Effector memory CD4-positive, alpha-beta T cell (primary cell): ENCODE measurements at regions not wholly inside any gene's neighbourhood (a gene's known extent, or its start where the extent isn't known, plus 50 kb on each side); places are given as distances from the start of the nearest gene placed in this dataset.

Source experiments
- DNase-seq, 3 donors: peaks; one replicate each; pipeline ENCODE4 v3.0.0-alpha.2; 2020
- H3K27ac ChIP-seq: 2 replicates; pipeline ENCODE4 v1.7.0; 2013; ENCODE audit warnings: mild to moderate bottlenecking, low read length, moderate library complexity; ENCODE audit not compliant: insufficient read depth, poor library complexity, severe bottlenecking
- H3K27me3 ChIP-seq: replicated peaks from 2 replicates; pipeline ENCODE4 v1.7.0; 2013; ENCODE audit warnings: mild to moderate bottlenecking, low read length; ENCODE audit not compliant: insufficient read depth, control insufficient read depth, poor library complexity, severe bottlenecking
- H3K36me3 ChIP-seq: 2 replicates; pipeline ENCODE4 v1.7.0; 2013; ENCODE audit warnings: mild to moderate bottlenecking, low read length, moderate library complexity; ENCODE audit not compliant: control insufficient read depth, insufficient read depth
- H3K4me1 ChIP-seq: 2 replicates; pipeline ENCODE4 v1.7.0; 2013; ENCODE audit warnings: low read length, mild to moderate bottlenecking; ENCODE audit not compliant: control insufficient read depth, insufficient read depth, poor library complexity, severe bottlenecking
- H3K4me3 ChIP-seq: 2 replicates; pipeline ENCODE4 v1.7.0; 2013; ENCODE audit warnings: low read length, low read depth, mild to moderate bottlenecking; ENCODE audit not compliant: insufficient read depth, poor library complexity, severe bottlenecking
- H3K9me3 ChIP-seq: 2 replicates; pipeline ENCODE4 v1.7.0; 2013; ENCODE audit warnings: mild to moderate bottlenecking, low read length, moderate library complexity; ENCODE audit not compliant: control insufficient read depth

DNA sequence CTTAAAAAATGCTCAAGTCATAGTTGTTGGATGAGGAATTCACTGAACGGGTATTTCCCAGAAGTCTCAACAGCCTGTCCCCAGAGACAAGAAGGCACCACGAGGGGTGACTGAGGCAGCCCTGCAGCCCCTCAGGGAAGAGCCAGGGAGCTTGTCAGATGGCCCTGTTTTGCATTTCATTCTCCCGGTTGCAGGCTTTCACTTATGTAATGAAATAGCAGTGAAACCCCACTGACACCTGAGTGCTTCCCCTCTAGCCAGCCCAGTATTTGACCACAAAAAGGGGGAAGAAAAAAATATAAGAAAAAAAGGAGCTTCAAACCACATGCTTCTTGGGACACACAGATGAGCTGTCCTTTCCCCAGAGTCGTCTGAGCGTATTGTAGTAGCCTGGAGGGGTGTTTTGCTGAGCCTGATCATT is 75.3 kb upstream of the IL12B start:
- DNase-seq: no peak
- H3K4me3 ChIP-seq: no peak overlapping the region

DNA sequence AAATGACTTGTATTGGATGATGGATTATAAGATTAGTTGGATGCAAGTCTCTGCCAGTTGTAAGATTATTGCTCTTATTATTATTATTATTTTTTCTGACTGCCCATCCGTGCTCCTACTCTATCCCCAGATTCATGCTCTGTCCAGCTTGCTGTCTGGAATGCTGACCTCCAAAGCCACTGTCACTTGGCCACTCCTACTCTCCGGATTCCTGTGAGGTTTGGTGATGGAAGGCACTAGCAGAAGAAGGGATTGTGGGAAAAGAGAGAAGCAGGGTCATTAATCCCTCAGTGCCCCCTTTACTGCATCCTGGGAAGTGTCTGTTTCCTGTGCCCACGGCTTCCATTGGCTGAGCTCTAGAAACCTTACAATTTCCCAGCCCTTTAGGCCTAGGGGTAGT is 76.3 kb upstream of the IL12B start:
- H3K27ac ChIP-seq: no peak overlapping the region

More for the DNA sequence above, 75.3 kb upstream of the IL12B start:
- Histone ChIP-seq H3K27ac (no peak overlapping the region), H3K27me3 (no peaks in the 10 kb centered on the region), H3K9me3 (no peaks in the 10 kb centered on the region), H3K36me3 (no peaks in the 10 kb centered on the region), H3K4me1 (no peaks in the 10 kb centered on the region)

DNA sequence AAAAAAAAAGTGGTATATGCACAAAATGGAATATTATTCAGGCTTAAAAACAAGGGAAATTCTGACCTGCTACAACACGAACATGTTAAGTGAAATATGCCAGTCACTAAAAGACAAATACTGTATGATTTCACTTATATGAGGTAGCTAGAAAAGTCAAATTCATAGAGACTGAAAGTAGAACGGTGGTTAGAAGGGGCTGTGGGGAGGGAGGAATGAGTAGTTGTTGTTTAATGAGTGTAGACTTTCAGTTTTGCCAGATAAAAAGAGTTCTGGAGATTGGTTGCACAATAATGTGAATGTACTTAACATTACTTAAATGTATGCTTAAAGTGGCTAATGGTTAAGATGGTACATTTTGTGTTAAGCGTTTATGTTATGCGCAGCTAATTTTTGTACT is 79.5 kb upstream of the IL12B start:
- no peak for DNase-seq
- no peaks in the 10 kb centered on the region for H3K36me3 ChIP-seq
- no peak overlapping the region for H3K4me3 ChIP-seq
- H3K27ac ChIP-seq: no peak overlapping the region
- no peaks in the 10 kb centered on the region for H3K27me3 ChIP-seq
- peaks cover 14% of the 10 kb centered on the region for H3K4me1 ChIP-seq
- H3K9me3 ChIP-seq: no peaks in the 10 kb centered on the region

More for the DNA sequence above, 76.3 kb upstream of the IL12B start:
- no peaks in the 10 kb centered on the region for H3K9me3 ChIP-seq
- no peaks in the 10 kb centered on the region for H3K27me3 ChIP-seq
- no peak for DNase-seq
- H3K36me3 ChIP-seq: no peaks in the 10 kb centered on the region
- peaks cover 4% of the 10 kb centered on the region for H3K4me1 ChIP-seq
- H3K4me3 ChIP-seq: no peak overlapping the region

DNA sequence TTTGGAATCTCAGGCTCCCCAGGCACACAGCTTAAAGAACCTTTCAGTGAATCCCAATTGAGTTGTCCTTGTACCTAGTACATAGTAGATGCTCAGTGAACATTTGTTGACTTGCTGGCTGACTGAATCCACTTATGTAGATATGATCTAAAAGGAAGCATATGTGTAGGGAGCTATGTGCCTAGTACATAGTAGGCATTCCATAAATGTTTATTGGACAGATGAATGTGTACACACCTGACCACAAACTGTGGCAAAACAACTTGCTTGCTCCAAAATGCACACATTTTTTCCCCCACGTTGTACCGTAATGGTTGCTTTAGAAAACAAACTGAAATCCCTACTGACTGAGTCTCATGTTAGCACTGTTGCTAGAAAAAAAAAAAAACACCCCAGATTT is 80.2 kb upstream of the IL12B start:
- H3K4me3 ChIP-seq: no peak overlapping the region
- DNase-seq: no peak
- H3K27ac ChIP-seq: no peak overlapping the region
- H3K4me1 ChIP-seq: peaks cover 14% of the 10 kb centered on the region
- no peaks in the 10 kb centered on the region for H3K27me3 ChIP-seq
- no peaks in the 10 kb centered on the region for H3K9me3 ChIP-seq
- no peaks in the 10 kb centered on the region for H3K36me3 ChIP-seq

DNA sequence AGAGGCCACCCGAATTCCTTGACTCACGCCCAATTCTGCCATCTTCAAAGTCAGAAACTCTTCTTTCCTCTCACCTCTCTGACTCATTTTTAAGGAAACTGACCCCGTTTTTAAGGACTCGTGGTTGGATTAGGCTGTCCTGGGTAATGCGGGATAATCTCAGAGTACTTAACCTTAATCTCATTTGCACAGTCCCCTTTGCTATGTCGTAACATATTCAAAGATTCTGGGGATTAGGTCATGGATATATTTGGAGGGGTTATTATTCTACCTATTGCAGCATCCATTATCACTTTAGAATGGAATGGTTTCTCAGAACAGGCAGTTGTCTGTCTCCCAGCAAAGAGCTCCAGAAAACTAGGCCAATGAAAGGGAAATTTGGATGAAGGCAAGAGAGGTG is 80.8 kb upstream of the IL12B start:
- Histone ChIP-seq H3K27ac (no peak overlapping the region), H3K36me3 (no peaks in the 10 kb centered on the region), H3K4me3 (no peak overlapping the region), H3K9me3 (no peaks in the 10 kb centered on the region), H3K27me3 (no peaks in the 10 kb centered on the region), H3K4me1 (peaks cover 14% of the 10 kb centered on the region)
- DNase-seq: no peak

DNA sequence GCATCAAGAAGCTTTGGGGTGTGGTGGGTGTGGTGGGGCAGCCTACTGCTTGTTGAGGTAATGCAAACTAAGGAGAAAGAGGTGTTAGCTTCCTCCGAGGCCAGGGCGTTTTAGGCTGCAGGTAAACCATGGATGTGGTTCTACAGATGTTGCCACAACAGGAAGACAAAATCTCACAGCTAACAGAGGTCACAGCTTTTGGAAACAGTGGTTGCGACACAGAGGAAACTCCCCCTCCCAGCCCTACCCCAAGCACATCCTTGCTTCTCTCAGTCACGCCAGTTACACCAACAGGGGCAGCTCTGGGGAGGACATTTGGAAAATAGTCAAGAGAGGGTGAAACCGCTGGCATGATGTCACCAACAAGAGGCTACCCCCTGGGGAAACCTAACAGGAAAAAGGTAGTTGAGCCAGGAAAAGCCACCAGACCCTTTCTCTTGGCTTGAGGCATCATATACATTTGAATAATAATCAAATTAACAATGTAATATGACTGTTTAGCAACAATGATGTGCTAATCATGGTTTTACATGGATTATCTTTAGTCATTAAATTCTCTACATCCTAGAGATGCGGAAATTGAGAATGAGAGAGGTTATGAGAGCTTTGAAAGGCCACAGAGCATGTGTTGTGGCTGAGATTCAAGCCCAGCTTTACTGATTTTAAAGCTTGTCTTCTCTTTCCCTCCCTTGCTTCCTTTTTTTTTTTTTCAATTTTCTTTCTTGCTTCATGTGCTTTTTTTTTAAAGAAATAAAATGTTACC is 82.2 kb upstream of the IL12B start:
- H3K4me1 ChIP-seq: peaks cover 14% of the 10 kb centered on the region
- H3K36me3 ChIP-seq: no peaks in the 10 kb centered on the region
- H3K27me3 ChIP-seq: no peaks in the 10 kb centered on the region
- H3K9me3 ChIP-seq: no peaks in the 10 kb centered on the region
- H3K27ac ChIP-seq: no peak overlapping the region
- H3K4me3 ChIP-seq: no peak overlapping the region
- DNase-seq: peak; percentile 60 to 64 (median 63)

DNA sequence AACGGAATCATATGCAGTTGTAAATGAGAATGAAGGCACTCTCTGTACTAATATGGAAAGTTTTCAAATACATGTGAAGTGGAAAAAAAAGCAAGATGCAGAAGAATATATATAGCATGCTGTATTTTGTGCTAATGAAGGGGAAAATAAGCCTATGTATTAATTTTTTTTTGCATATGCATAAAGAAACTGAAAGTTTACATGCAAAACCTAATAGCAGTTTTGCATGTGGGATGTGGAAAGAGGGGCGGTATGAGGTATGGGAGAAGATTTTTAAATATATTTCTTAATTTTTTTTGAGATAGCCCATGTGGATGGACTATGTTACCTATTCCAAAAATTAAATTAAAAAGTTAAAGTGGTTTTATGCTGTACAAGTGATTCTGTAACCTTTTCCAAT is 83.7 kb upstream of the IL12B start:
- DNase-seq: no peak
- no peak overlapping the region for H3K4me3 ChIP-seq
- peaks cover 14% of the 10 kb centered on the region for H3K4me1 ChIP-seq
- no peak overlapping the region for H3K27ac ChIP-seq
- no peaks in the 10 kb centered on the region for H3K9me3 ChIP-seq
- no peaks in the 10 kb centered on the region for H3K27me3 ChIP-seq
- H3K36me3 ChIP-seq: no peaks in the 10 kb centered on the region

DNA sequence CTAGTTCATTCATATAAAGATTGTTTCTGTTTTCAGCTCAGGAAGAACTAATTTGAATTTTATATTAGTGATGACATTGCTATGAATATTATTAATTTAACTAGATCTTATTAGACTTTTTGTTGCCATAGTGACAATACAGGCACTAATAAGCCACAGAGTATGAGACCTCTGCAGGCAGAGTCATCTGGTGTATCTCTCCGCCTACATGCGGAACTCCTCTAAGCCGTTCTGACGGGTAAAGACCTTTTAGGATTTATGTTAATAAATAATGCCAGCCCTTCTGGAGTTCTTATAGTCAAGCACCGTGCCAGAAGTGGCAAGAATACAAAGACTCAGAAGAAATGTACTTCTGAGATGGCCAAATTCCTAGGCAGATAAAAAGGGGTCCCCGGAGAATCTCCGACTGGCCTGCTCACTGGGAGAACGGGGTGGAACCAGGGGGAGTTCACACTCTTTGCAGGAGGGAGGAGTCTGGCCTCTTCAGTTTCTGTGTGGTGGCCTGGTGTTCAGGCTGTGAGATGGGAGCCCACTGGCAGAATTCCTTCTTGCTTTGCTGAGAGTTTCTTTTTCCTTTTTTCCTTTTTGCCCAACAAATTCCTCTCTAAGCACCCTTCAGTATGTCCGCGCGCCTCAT is 85.1 kb upstream of the IL12B start:
- no peak for DNase-seq
- Histone ChIP-seq H3K36me3 (no peaks in the 10 kb centered on the region), H3K27ac (no peak overlapping the region), H3K4me3 (no peak overlapping the region), H3K27me3 (no peaks in the 10 kb centered on the region), H3K9me3 (no peaks in the 10 kb centered on the region), H3K4me1 (peaks cover 14% of the 10 kb centered on the region)

DNA sequence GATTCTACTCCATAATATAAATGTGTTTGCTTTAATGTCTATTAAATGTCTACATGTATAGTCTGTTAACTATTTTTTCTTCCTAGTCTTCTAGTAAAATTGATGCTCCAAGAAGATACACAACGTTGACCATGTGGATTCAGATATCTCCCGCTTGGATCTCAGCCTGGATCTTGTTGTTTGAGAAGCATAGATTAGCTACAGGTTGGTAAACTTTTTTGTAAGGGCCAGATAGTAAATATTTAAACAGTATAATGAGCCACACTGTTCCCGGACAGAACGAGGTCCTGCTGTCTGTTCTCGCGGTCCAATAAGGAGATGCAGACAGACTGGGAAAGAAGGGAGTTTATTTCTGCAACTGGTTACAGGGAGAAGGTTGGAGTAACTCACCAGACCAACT is 86.2 kb upstream of the IL12B start:
- no peaks in the 10 kb centered on the region for H3K36me3 ChIP-seq
- no peak for DNase-seq
- no peak overlapping the region for H3K27ac ChIP-seq
- peaks cover 12% of the 10 kb centered on the region for H3K4me1 ChIP-seq
- no peak overlapping the region for H3K4me3 ChIP-seq
- no peaks in the 10 kb centered on the region for H3K9me3 ChIP-seq
- H3K27me3 ChIP-seq: no peaks in the 10 kb centered on the region

DNA sequence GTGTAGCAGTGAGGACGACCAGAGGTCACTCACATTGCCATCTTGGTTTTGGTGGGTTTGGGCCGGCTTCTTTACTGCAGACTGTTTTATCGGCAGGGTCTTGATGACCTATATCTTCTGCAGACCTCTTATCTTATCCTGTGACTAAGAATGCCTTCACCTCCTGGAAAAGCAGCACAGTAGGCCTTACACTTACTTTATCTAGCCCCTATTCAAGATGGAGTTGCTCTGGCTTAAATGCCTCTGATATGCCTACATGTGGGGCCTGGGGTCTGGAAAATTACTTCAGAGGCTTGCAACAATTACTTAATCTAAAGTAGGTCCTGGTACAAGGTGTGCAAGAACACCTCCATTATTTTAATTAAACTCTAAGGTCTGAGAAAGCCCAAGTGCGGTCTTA is 86.9 kb upstream of the IL12B start:
- no peaks in the 10 kb centered on the region for H3K27me3 ChIP-seq
- peaks cover 7% of the 10 kb centered on the region for H3K4me1 ChIP-seq
- no peaks in the 10 kb centered on the region for H3K36me3 ChIP-seq
- no peak for DNase-seq
- H3K27ac ChIP-seq: no peak overlapping the region
- no peak overlapping the region for H3K4me3 ChIP-seq
- no peaks in the 10 kb centered on the region for H3K9me3 ChIP-seq
